Mucosa of descending colon (tissue), 3 donors: ENCODE measurements at regions not wholly inside any gene's neighbourhood (a gene's known extent, or its start where the extent isn't known, plus 50 kb on each side); places are given as distances from the start of the nearest gene placed in this dataset.

Experiments
- ATAC-seq: fragments of 200-7000 bp; cut with Tn5 transposase; one replicate; pipeline ENCODE4 v1.9.1; 2020; ENCODE audit warnings: mild to moderate bottlenecking, moderate library complexity
- DNase-seq, 3 donors: peaks; one replicate each; pipeline ENCODE4 v3.0.0-alpha.2; 2020
- H3K36me3 ChIP-seq: fragments of 200-600 bp; one replicate; pipeline ENCODE4 v1.8.0; 2021; ENCODE audit warnings: low read depth, mild to moderate bottlenecking
- H3K4me1 ChIP-seq: fragments of 200-600 bp; one replicate; pipeline ENCODE4 v1.8.0; 2021; ENCODE audit warnings: low read depth, mild to moderate bottlenecking
- H3K4me3 ChIP-seq: fragments of 200-600 bp; one replicate; pipeline ENCODE4 v1.8.0; 2021; ENCODE audit warnings: mild to moderate bottlenecking
- H3K9me3 ChIP-seq: fragments of 200-600 bp; one replicate; pipeline ENCODE4 v1.8.0; 2021; ENCODE audit warnings: mild to moderate bottlenecking
- CTCF ChIP-seq: fragments of 200-600 bp; IDR thresholded peaks from one replicate; pipeline ENCODE4 v1.8.0; 2022; ENCODE audit warnings: antibody characterized with exemption, mild to moderate bottlenecking
- intact Hi-C, 2 donors: fragments of 100-400 bp; cut with DNase I in 1 of 2; cut with micrococcal nuclease in 1 of 2; formaldehyde crosslinking; loops; one replicate each; pipeline versions ENCODE4 v1.11.0 to v1.11.1; 2022; cut with DNase I, micrococcal nuclease
- donor health status: DM: no; HTN: no; CAD: no; lungs with moderate emphysema.
- donor health status: DM: no; HTN: no; CAD: no.
- donor health status: DM: no; HTN: yes; CAD: no.

- H3K9me3 ChIP-seq = no peaks in the 10 kb centered on the region
- intact Hi-C loops = no loop called here
- DNase-seq (no peak), ATAC-seq (no peak)
- H3K4me3 ChIP-seq = no peak overlapping the region
- no peaks in the 10 kb centered on the region for H3K4me1 ChIP-seq
- TF ChIP-seq CTCF = no peak
- H3K36me3 ChIP-seq = no peaks in the 10 kb centered on the region
These were observed 223.3 kb downstream of the RPS29 start for GRCh38 chr14:49362916-49363315.

GRCh38 chr14:49339130-49339529 lies 247.1 kb downstream of the RPS29 start:
- no peak overlapping the region for H3K4me3 ChIP-seq
- no peaks in the 10 kb centered on the region for H3K36me3 ChIP-seq
- no peak for TF ChIP-seq CTCF
- no peak for DNase-seq
- no peaks in the 10 kb centered on the region for H3K4me1 ChIP-seq
- intact Hi-C loops = no loop called here
- no peak for ATAC-seq
- H3K9me3 ChIP-seq = no peaks in the 10 kb centered on the region

- Histone ChIP-seq H3K36me3 (no peaks in the 10 kb centered on the region), H3K4me3 (no peak overlapping the region), H3K9me3 (no peaks in the 10 kb centered on the region), H3K4me1 (no peaks in the 10 kb centered on the region)
- DNase-seq = no peak
- no peak for ATAC-seq
- no peak for TF ChIP-seq CTCF
- intact Hi-C loops = no loop called here
These were observed 266.4 kb downstream of the RPS29 start for GRCh38 chr14:49319810-49320209.

- no peak for DNase-seq
- Histone ChIP-seq H3K36me3 (no peaks in the 10 kb centered on the region), H3K9me3 (no peaks in the 10 kb centered on the region), H3K4me1 (no peaks in the 10 kb centered on the region), H3K4me3 (no peak overlapping the region)
- no peak for TF ChIP-seq CTCF
- intact Hi-C loops = no loop called here
- ATAC-seq = no peak
These were observed 270.6 kb downstream of the RPS29 start for GRCh38 chr14:49315570-49315969.

GRCh38 chr14:49314737-49315136 lies 271.4 kb downstream of the RPS29 start:
- Histone ChIP-seq H3K36me3 (no peaks in the 10 kb centered on the region), H3K4me1 (no peaks in the 10 kb centered on the region), H3K4me3 (no peak overlapping the region), H3K9me3 (no peaks in the 10 kb centered on the region)
- no peak for TF ChIP-seq CTCF
- DNase-seq (no peak), ATAC-seq (no peak)
- intact Hi-C loops = no loop called here

- no peaks in the 10 kb centered on the region for H3K9me3 ChIP-seq
- H3K4me3 ChIP-seq = no peak overlapping the region
- no peaks in the 10 kb centered on the region for H3K36me3 ChIP-seq
- no peak for ATAC-seq
- intact Hi-C loops = no loop called here
- no peaks in the 10 kb centered on the region for H3K4me1 ChIP-seq
- no peak for TF ChIP-seq CTCF
- DNase-seq = no peak
These were observed 273.1 kb downstream of the RPS29 start for GRCh38 chr14:49313108-49313507.
